Stimulated activated effector memory CD8-positive, alpha-beta T cell treated with anti-CD3 and anti-CD28 coated beads, Interleukin-12 subunit alpha, Interleukin-12 subunit beta, amount 100 ng/mL, for 72 hours (primary cell): ENCODE measurements at regions not wholly inside any gene's neighbourhood (a gene's known extent, or its start where the extent isn't known, plus 50 kb on each side); places are given as distances from the start of the nearest gene placed in this dataset.
"Not testable (repeated sequence)": the region's sequence is repeated elsewhere in the genome, so short reads cannot be mapped to it uniquely, and the experiment has no call there.

Source experiments
- ATAC-seq: fragments of 150-1000 bp; cut with Tn5 transposase; 2 replicates; pipeline ENCODE4 v1.10.0; 2021
- DNase-seq, 2 donors: peaks; one replicate each; pipeline ENCODE4 v3.0.0; 2021 to 2022; ENCODE audit warnings: low spot score in 2 of 2
- H3K27ac Mint-ChIP-seq: one replicate; pipeline ENCODE4 v1.8.0; 2022; ENCODE audit warnings: mild to moderate bottlenecking, mixed read lengths
- H3K36me3 Mint-ChIP-seq: one replicate; pipeline ENCODE4 v1.8.0; 2022; ENCODE audit warnings: mild to moderate bottlenecking, mixed read lengths
- H3K4me1 Mint-ChIP-seq: one replicate; pipeline ENCODE4 v1.8.0; 2022; ENCODE audit warnings: mixed read lengths
- H3K4me3 Mint-ChIP-seq: one replicate; pipeline ENCODE4 v1.8.0; 2022; ENCODE audit warnings: mild to moderate bottlenecking, mixed read lengths
- H3K9me3 Mint-ChIP-seq: one replicate; pipeline ENCODE4 v1.8.0; 2022; ENCODE audit warnings: mixed read lengths

DNA sequence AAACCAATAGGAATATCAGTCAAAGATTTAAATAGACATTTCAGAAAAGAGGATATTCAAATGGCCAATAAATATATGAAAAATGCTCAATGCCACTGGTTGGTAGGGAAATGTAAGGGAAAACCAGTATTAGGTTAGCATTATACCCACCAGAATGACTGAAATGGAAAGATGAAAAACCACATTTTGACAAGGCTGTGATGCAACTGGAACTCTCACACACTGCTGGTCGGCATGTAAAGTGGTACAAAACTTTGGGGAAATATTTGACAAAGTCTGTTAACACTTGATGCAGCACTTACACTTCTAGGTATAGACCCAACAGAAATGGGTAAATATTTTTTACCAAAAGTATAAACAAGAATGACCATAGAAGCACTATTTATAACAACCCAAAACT lies 163.2 kb upstream of the C14orf180 start:
- no peaks in the 10 kb centered on the region for H3K9me3 Mint-ChIP-seq

DNA sequence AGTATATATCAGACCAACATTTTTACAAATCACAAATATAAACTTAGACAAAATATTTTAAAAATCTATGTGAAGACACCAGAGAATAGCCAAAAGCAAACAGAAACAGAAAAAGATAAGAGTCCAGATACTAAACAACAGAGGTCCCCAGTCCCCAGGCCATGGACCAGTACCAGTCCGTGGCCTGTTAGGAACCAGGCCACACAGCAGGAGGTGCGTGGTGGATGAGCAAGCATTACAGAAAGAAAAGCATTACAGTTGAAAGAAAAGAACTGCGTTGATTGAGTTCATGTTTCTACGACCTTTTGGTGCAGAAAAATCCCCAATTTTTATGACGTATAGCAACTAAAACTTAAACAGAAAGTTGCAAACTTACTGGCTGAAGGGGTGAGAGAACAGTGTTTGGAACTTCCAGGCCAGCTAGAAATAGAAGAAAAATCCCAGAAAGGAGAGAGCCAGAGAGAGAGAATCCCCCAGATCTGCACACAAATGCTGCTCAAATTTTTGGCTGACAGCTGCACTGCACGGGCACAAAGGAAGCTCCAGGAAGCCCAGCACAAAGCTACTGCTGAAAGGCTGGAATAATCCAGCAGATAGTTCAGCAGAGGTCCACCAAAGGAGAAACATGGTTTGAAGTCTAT lies 159.6 kb upstream of the C14orf180 start:
- H3K36me3 Mint-ChIP-seq = no peaks in the 10 kb centered on the region
- H3K4me3 Mint-ChIP-seq = no peak overlapping the region
- peak overlapping the region; percentile 60 for H3K27ac Mint-ChIP-seq
- peak in 1 of 2 donors; percentile 38 for DNase-seq
- H3K4me1 Mint-ChIP-seq = peaks cover 7% of the 10 kb centered on the region
- no peak for ATAC-seq
- H3K9me3 Mint-ChIP-seq = no peaks in the 10 kb centered on the region

More for the DNA sequence above, 163.2 kb upstream of the C14orf180 start:
- Mint-ChIP-seq H3K4me1 (peaks cover 7% of the 10 kb centered on the region), H3K4me3 (no peak overlapping the region), H3K36me3 (no peaks in the 10 kb centered on the region), H3K27ac (no peak overlapping the region)
- DNase-seq (no peak), ATAC-seq (no peak)

DNA sequence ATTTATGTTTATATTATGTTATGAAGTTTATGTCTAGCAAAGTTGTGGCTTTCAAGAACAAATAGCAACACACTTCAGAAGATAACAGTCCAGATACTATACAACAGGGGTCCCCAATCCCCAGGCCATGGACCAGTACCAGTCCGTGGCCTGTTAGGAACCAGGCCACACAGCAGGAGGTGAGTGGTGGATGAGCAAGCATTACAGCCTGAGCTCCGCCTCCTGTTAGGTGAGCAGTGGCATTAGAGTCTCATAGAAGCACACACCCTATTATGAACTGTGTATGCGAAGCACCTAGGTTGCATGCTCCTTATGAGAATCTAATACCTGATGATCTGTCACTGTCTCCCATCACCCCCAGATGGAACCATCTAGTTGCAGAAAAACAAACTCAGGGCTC lies 159.0 kb upstream of the C14orf180 start:
- not testable (repeated sequence) for H3K27ac Mint-ChIP-seq, H3K4me3 Mint-ChIP-seq, H3K9me3 Mint-ChIP-seq, H3K36me3 Mint-ChIP-seq, H3K4me1 Mint-ChIP-seq
- peak in 1 of 2 donors; percentile 32 for DNase-seq
- peak; percentile 9 for ATAC-seq

DNA sequence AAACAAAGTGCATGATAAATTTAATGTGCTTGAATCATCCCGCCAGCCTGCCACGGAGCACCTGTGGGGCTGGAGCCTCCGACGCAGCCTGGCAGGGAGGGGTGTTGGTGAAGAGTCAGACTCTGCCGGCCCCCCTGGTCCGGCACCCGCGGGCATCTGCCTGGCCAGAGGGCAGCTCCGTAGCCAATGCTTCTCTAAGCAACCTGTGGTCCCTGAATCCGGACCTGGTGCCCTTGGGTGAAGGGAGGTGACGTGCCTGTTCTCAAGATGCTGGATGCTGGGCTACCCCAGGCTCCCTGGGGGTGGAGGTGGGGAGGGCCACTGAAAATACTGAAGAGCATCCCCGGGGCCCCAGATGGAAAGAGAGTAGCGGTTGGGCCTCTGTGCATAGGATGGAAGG lies 158.6 kb upstream of the C14orf180 start:
- H3K27ac Mint-ChIP-seq = no peak overlapping the region
- peaks cover 7% of the 10 kb centered on the region for H3K4me1 Mint-ChIP-seq
- H3K9me3 Mint-ChIP-seq = no peaks in the 10 kb centered on the region
- DNase-seq = peak in 1 of 2 donors; percentile 32
- no peak for ATAC-seq
- H3K36me3 Mint-ChIP-seq = no peaks in the 10 kb centered on the region
- no peak overlapping the region for H3K4me3 Mint-ChIP-seq

DNA sequence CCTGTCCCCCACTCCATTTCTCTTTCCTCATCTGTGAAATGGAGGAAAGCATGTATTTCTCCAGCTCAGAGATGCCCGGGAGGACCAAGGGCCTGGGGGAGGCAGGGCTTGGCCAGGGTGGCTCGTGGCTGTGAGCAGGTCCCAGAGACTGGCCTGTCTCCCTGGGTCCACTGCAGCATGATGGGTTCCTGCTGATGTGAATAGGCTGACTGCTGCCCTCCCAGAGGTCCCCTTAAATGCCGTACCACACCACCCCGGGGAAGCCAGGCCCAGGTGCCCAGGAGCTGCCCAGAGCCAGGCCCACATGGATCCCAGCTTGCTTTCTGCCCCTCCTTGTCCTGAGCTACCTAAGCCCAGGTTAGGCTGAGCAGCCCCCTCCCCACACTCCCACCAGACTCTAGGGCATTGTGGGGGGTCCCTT lies 158.2 kb upstream of the C14orf180 start:
- no peak overlapping the region for H3K4me3 Mint-ChIP-seq

DNA sequence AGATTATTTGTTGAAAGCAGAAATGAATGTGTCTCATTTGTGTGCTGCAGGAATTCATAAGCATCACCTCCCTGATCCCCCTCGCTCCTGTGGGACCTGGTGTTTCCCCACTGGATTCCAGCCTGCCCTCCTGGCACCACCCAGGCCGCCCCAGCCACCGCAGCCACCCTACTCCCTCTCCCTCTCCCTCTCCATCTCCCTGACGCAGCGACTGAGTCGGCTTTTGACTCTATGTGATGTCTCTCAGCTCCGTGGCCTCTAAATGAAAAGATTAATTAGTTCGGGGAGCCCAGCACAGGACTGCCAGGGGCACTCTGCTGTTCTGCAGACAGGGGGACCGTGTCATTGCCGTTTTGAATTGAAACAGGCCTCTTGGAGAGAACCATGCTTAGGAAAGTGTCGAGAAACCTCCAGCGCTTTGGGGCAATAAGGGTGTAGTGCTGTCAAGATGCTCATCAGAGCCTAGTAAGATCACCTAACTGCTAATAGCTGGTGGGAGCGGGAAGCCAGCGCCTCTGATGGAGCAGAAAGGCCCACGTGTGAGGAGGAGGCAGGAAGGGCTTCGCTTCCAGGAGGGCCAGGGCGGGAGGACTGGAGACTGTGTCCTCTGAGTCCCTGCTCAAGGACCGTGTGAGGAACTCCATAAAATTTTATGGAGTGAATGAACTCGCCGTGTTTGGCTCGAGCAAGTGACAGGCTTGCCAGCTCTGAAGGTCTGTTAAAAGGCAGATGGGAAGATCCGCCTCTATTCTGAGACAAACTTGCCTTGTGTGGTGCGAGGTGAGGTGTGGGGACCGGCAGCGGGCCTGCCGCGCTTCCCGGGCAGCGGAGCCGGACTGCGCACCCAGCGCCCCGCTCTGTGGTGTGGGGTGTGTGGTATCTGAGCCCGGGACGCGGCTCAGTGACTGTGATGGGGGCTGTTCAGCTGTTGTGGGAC lies 157.4 kb upstream of the C14orf180 start:
- Mint-ChIP-seq H3K4me3 (no peak overlapping the region), H3K27ac (no peak overlapping the region), H3K4me1 (peaks cover 7% of the 10 kb centered on the region), H3K9me3 (no peaks in the 10 kb centered on the region), H3K36me3 (no peaks in the 10 kb centered on the region)
- ATAC-seq (peak; percentile 6), DNase-seq (peak in 1 of 2 donors; percentile 20)

More for the DNA sequence above, 158.2 kb upstream of the C14orf180 start:
- H3K4me1 Mint-ChIP-seq = peaks cover 7% of the 10 kb centered on the region
- no peak for ATAC-seq
- DNase-seq = peak in 1 of 2 donors; percentile 33
- no peak overlapping the region for H3K27ac Mint-ChIP-seq
- no peaks in the 10 kb centered on the region for H3K36me3 Mint-ChIP-seq
- H3K9me3 Mint-ChIP-seq = no peaks in the 10 kb centered on the region

DNA sequence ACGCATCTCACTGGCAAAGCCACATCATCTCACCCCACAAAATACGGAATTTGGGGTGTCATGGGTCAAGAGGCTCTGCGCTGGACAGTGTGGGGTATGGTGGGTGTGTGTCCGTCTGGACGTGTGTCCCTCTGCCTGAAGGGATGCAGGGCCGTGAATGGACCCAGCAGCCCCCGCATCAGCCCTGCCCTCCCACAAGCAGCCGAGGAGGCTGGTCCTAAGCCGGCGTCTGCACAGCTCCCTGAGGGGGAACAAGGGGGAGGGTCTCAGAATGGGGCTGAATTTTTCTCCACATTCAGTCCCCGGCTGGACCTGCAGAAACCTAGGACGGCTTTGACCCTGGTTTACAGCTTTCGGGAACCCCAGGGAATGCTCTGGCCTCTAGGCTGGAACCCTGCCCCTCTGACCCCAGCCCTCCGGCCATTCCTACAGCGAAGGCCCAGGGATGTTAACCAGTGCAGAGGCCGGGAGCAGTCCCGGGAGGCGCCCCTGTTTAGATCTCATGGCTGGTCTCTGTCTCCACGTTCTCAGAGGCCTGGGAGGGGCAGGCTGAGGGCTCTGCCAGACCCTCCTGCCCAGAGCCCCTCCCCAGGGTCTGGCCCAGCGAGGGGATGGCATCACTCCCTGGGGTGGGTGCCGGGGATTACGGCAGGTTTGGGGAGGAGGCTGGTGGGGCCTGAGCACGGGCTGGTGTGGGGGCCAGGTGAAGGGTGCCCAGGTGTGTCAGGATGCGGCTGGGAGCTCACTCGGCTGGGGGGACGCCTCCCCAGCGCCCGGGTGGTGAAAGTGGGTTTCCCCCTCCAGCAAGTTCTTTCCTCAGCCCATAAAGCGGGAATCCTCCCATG lies 156.5 kb upstream of the C14orf180 start:
- Mint-ChIP-seq H3K9me3 (no peaks in the 10 kb centered on the region), H3K4me3 (no peak overlapping the region), H3K4me1 (peaks cover 7% of the 10 kb centered on the region), H3K36me3 (no peaks in the 10 kb centered on the region), H3K27ac (no peak overlapping the region)
- DNase-seq (peak in 1 of 2 donors; percentile 32), ATAC-seq (no peak)

DNA sequence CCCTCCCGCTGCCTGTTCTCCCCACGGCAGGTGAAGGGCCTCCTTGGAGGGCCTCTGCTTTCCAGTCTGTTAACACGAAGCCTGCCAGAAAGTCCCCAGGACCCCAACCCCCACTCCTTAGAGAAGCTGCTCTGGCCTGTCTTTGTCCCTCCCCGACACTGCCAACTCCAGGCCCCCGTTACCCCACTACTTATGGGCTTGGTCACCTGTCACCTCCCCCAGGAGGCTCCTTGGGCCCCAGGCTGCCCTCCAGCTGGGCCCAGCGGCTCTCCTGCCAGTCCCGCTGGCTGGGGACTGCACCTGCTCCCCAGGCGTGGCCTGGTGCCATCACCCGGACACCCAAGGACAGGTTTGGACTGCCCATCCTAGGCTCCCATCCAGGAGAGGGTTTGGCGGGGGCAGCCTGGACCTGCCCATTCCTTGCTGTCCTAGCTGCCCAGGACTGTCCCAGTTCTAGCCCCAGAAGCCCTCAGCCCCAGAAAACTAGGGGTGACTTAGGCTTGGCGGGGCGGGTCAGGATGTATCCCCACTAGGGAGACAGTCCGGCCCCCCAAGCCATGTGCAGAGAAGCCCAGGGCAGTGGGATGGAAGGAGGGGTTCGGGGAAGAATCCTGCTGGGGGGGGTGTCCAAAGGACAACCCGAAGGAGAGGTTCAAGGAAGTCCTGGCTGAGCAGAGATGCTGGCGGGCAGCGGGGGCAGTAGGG lies 155.7 kb upstream of the C14orf180 start:
- no peaks in the 10 kb centered on the region for H3K9me3 Mint-ChIP-seq
- DNase-seq (peak in 1 of 2 donors; percentile 35), ATAC-seq (no peak)
- H3K4me3 Mint-ChIP-seq = no peak overlapping the region
- no peak overlapping the region for H3K27ac Mint-ChIP-seq
- H3K4me1 Mint-ChIP-seq = peaks cover 7% of the 10 kb centered on the region
- H3K36me3 Mint-ChIP-seq = no peaks in the 10 kb centered on the region

DNA sequence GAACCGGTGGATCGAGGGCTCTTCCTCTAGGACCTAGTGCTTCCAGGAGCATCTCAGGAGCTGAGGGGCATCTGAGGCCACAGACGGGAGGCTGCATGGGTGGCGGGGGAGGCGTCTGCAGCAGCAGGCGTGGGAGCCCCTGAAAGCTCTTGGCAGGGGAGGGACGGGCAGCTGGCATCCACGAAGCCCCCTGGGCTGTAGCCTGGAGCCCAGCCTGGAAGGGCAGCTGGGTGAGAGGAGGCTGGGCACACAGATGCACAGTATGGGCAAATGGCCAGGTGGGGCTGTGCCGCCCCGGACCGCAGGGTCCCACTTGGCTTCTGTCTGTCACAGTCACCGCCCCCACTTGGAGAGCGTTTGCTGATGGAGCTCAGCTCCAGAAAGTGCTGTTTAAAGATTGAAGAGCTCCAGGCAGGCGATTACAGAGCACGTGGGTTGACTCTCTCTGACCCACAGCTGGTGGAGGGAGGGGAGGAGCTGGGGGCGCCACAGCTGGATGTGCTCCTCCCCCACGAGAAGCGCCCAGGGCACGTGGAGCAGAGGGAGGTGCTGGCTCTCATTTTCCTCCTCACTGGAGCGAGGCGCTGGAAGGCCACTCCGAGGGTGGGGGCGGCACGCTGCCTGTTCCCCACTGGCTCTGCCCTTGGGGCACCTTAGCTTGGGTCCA lies 155.0 kb upstream of the C14orf180 start:
- ATAC-seq (no peak), DNase-seq (peak in 1 of 2 donors; percentile 30)
- no peaks in the 10 kb centered on the region for H3K9me3 Mint-ChIP-seq
- H3K4me3 Mint-ChIP-seq = no peak overlapping the region
- H3K27ac Mint-ChIP-seq = no peak overlapping the region
- no peaks in the 10 kb centered on the region for H3K36me3 Mint-ChIP-seq
- peaks cover 8% of the 10 kb centered on the region for H3K4me1 Mint-ChIP-seq

DNA sequence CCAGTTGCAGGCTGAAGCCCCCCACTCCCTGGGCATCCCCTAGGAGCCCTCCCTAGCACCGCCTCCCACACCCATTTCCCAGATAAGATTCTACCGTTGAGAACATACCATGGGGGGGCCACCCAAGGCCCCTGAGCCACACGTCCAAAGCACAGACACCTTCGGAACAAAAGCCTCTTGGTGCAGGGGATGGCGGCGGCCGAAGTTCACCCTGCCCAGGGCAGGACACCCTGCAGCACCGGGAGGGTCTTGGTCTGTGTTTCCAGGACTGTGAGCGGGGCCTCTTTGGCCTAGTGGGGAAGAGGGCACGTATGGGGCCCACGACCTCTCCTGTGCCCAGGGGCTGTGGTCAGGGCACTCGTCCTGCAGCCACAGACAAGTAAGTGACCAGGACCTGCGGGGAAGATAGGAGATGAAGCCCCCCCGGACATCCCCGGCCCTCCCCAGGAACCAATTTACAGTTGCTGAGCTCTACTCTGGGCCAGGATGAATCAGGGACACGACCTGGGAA lies 154.3 kb upstream of the C14orf180 start:
- Mint-ChIP-seq H3K4me3 (no peak overlapping the region), H3K27ac (no peak overlapping the region), H3K36me3 (no peaks in the 10 kb centered on the region), H3K9me3 (no peaks in the 10 kb centered on the region), H3K4me1 (peaks cover 8% of the 10 kb centered on the region)
- DNase-seq = peak in 1 of 2 donors; percentile 38
- no peak for ATAC-seq

DNA sequence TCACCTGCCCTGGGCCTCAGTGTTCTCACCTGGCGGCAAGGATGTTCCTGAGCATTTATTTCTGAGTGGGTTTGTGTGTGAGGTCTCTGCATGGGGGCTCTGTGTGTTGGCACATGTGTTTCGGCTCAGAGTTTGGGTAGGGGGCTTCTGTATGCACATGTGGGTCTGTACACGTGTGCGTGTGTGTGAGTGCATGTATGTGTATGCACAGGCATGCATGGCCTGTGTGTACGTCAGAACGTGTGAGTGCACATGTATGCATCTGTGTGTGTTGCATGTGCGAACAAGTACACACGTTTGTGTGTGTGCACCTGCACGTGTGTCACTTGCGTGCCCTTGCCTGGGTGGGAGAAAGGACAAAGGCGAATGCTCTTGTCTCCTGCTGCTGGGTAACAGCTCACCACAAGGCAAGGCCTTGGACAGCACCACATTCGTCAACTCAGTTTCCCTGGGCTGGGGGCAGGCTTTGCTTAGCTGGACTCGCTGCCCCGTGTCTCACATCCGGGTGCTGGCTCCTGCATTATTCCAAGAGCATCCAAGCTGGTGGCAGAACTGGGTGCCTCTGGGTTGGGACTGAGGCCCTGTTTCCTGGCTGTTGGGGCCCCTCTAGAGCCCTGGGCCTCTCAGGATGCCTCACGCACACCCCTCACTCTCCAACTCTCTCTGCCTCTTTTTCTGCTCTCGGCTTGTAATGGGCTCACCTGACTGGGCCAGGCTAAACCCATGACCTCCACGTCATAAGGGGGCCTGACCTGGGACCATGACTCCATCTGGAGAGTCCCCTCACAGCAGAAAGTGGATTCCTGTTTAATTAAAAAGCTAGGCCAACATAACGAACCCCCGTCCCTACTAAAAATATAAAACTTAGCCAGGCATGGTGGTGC lies 153.6 kb upstream of the C14orf180 start:
- no peaks in the 10 kb centered on the region for H3K36me3 Mint-ChIP-seq
- no peaks in the 10 kb centered on the region for H3K9me3 Mint-ChIP-seq
- DNase-seq = peak in 1 of 2 donors; percentile 18
- no peak overlapping the region for H3K4me3 Mint-ChIP-seq
- no peak overlapping the region for H3K27ac Mint-ChIP-seq
- H3K4me1 Mint-ChIP-seq = peaks cover 8% of the 10 kb centered on the region
- no peak for ATAC-seq

DNA sequence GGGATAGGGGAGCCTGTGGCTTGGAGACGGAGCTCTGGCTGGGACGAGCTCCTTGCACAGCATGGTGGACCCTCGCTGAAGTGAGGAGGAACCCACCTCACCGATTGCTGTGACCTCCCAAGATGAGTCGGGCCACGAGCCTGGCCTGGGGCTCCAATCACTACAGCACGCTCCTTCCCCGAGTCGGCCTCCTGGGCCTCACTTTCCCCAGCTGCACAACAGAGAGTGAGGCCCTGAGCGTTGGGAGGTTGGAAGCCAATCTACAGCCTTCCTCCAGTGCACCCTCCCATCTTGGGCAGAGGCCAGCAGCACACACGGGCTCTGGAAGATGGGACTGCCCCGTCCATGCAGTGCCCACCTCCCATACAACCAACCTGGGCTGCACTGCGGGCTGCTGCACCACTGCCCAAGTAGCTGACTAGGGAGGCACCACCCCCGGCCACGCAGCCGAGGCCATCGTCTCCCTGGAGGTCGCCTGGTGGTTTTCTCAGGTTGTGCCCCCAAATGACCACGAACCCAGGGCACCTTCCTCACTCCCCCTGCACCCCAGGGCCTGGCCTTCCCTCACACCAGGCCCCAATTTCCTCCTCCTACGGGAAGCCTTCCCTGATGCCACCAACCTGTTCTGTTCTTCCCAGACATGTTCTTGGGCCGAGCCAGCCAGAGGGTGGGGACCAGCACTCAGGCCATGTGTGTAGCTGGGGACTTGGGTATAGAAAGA lies 152.3 kb upstream of the C14orf180 start:
- DNase-seq = peak in 1 of 2 donors; percentile 37
- Mint-ChIP-seq H3K27ac (no peak overlapping the region), H3K4me3 (no peak overlapping the region), H3K9me3 (no peaks in the 10 kb centered on the region), H3K4me1 (peaks cover 8% of the 10 kb centered on the region), H3K36me3 (no peaks in the 10 kb centered on the region)
- no peak for ATAC-seq

DNA sequence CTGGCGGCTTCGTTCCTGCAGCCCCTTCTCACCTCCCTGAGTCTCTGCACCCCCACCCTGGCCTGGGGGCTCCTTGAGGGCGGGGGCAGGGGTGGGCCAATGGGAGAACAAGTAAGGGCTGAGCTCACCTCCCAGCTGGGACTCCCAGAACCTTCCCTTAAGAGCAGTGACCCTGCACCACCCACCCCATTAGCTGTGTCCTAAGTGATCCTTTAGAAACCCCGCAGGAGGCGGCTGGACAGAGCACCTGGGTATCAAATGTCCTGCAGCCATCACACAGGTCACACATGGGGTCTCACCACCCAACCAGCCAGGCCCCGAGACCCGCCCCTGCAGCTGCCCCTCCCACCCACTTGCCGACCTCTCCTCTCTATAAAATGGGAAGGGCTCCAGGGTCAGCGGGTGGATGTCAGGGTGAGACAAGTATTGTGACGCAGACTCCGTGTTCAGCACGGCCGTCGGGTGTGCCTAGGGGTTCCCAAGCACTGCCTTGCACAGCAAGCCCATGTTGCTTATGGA lies 151.2 kb upstream of the C14orf180 start:
- Mint-ChIP-seq H3K36me3 (no peaks in the 10 kb centered on the region), H3K27ac (no peak overlapping the region), H3K4me3 (no peak overlapping the region), H3K9me3 (no peaks in the 10 kb centered on the region), H3K4me1 (peaks cover 8% of the 10 kb centered on the region)
- ATAC-seq = no peak
- DNase-seq = no peak
